GM04503 (cell line): ENCODE measurements at regions not wholly inside any gene's neighbourhood (a gene's known extent, or its start where the extent isn't known, plus 50 kb on each side); places are given as distances from the start of the nearest gene placed in this dataset.

Source experiments
- DNase-seq: peaks from one replicate; pipeline ENCODE4 v3.0.0-alpha.2; 2012; ENCODE audit warnings: low read depth

DNA sequence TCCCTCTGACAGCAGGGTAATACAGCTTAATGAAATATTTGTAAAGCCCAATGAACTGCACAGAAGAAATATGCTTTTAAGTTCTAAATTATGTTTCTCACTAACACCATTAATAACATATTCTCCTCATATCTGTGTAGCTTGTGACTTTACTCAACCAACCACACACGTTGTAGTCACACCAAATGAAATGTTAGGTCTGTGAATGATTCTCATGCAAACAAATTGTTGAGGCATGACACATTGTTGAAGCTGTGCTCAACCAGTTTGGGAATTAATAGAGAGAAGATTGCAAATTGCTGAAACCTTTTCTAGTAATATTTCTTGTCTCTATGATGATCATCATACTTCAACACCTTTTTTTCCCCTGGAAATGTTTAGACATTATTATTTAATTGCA is 645.9 kb downstream of the PCDH7 start:
- DNase-seq, result no peak

DNA sequence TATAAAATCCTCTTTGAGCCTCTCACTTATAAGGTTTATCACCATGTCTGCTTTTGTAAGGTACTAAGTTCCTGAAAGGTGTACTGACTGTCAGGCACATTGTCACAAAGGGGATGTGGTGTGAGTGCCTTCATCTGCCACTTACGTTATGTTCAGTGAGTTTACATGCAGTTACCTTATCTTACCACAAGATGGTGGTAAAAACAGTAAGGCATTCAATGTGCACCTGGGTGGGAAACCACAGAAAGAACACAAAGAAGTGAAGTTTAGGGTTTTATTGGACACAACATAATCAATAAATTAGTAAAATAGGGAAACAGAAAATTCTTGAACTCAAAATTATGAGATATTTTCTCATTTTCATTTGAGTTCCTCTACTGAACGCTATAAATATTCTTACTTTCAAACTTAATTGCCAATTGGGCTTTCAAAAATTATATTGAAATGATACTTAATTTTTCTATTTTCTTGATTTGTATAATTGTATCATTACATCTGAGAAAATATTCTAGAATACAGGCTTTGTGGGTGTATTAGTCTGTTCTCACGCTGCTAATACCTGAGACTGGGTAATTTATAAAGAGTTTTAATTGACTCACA is 650.8 kb downstream of the PCDH7 start:
- no peak for DNase-seq

DNA sequence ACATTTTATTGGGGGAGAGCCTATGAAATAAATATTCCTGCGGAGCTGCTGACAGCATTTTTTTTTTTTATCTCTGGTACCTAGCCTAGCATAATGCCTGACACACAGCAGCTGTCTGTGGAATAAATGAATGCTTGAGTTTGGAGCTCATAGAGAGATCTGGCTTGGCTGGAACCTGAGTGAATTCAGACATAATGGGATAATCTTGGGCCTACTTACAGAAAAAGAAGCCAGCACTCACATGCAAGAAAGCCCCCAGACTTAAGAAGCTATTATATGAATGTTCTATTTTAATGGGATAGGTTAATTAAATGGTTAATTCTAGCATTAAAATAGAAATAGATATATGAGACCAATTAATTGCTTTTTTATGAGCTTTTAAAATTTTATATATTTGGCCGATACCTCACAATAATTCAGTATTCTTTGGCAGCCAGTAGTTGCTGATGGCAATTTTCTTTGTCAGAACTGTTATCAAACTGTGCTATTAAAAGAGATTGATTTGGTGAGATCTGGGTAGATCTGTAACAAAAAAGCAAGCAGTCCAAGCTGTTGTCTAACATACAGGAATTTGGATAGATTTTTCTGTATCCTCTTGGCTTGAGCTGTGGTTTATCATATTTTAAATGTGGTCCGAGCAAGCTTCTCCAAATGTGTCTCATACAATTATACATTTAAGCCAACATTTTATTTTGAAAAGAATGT is 654.2 kb downstream of the PCDH7 start:
- no peak for DNase-seq

DNA sequence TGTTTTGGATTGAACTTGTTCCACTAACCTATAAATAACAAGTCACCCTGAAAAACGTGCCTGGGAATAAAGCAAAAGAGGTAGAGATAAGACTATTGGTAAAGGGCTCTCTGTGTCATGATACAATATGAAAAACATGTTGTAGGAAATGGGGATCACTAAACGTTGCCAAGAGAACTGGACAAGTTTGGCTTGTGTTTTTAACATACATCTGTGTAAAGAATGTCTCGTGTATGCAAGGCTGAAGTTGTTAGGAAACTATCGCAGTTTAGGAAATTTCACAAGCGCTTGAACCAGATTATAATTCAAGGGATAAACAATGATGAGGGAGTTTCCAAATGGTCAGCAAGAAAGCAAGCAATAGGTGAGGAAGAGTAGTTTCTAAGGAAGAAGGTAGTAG is 655.8 kb downstream of the PCDH7 start:
- DNase-seq, result no peak

DNA sequence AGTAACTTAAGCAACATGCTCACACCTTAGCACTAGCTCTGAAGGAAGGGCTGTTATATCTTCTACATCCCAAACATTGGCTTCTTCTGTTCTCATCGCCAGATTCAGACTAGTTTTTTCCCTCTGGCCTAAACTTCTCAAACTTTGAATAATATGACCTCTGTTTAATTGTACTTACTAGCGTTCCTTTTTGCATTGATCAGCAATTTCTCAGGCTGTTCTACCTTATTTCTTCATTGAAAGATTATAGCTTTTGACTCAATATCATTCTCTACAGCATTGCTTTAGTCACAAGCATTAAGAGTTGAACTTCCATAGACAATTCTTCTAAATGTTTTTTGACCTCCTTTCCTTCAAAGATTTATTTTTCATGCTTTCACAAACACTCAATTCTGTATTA is 659.2 kb downstream of the PCDH7 start:
- DNase-seq, result no peak

DNA sequence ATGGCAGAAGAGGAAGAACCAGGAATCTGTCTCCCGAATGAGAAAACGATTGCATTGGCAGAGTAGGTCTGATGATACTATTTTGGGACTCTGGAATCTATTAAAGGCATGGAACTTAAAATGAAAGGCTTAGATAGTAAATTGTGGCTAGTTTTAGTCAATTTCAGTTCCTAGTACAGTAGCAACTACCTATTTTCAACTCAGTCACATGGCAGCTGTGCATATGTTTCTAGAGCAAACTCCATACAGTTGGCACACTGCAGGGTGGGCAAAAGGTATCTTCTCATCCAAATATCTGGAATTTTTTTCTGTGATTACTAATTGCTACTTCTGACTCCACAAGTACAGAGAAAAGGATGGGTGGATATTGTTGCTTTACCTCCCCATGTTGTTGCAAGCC is 663.6 kb downstream of the PCDH7 start:
- no peak for DNase-seq

DNA sequence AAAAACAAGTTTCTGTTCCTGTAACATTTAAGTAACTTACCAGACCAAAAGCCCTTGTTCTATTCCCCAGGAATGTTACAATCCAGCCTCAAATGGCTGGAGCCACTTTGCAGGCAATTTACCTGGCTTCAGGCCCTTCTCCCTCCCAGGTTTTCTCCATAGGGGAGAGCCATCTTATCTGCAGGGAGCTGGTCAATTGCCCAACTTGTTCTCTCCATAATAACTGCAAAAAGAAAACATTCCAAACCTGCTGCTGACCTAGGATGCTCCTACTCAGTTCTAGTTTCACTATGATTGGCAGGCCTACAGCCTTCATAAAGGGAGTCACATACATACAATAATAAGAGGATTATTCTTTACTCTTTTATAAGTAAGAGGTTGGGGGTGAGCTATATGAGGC is 670.7 kb downstream of the PCDH7 start:
- no peak for DNase-seq

DNA sequence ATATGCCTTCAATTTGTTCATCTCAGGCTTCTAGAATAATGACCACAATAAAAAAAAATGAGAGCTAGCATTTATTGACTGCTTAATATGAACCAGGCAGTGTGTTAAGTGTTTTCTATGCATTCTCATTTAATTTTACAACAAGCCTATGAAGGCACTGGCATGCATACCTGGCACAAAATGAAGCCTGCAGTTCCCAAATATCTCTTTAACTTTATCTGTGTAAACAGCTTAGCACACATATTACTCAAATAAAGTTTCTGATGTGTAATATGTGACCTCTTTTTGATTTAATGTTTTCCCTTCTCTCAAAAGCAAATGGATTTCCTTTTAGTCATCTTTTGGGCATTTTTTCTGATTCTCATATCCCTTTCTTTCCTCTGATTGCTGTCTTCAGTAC is 671.8 kb downstream of the PCDH7 start:
- DNase-seq, result no peak

DNA sequence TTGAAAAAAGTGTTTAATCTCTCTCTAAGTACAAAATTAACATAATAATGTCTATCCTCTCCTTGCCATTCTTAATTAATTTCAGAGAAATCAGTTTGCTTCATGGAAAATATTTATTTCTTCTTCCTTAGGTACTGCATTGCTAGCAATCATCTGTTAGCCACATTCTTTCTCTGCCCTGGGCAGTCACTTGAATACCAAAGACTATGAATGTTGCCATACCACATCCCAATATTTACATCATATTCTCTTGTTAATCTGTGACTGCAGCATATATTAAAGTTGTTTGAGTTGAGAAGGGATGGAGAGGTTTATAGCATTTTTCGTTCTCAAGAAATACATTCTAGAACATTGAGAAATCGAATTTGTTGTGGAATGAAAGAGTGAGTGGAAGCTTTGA is 672.8 kb downstream of the PCDH7 start:
- DNase-seq, result no peak

DNA sequence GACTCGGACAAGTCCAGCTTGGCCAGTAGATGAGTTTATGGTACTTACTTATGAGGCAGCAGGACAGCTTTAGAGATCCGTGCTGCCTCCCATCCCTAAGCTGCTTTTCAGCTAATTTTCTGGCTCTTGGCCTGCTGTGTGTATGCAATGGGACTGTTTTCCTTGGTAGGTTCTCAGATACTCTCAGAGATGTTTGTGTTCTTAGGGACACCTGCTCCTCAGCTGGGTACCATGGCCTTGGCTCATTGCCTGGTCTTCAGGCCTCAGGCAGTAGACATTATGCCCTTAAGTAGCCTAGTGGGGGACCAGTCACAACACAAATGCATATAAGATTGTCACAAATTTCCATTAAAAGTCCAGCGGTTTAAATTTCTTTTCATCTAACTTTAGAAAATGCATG is 688.0 kb downstream of the PCDH7 start:
- no peak for DNase-seq

DNA sequence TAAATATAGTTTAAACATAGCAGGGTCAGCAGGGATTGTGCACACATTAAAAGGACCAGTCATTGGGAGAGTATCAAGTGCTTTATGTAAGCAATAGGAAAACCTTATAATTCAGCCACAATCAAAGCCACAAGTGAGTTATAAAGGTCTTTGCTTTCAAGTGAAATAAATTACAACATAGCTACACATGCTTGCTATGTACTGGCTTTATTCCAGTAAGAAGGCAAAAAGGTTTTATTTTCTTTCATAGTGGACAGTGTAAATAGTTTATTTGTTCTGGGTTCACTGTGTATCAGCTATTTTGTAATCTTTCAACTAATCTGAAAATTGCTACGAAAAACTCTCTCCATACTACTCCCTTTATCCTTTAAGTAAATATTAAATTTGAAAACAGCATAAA is 691.4 kb downstream of the PCDH7 start:
- no peak for DNase-seq

DNA sequence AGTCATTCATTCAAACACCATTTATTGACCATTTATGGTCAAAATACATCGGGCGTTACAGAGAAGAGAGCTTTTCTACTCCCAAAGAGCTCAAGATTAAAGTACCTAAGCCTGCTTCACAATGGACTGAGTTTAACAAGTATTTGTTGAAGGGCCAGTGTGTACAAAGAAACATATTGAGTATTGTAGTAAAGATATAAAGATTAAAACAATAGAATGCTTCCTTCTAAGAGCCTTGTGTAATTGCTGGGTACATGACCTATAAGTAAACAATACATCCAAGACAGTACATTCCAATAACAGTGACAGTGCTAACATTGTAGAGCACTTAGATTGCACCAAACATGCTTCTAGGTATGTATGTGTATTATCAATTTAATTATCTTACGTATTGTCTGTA is 695.5 kb downstream of the PCDH7 start:
- no peak for DNase-seq

DNA sequence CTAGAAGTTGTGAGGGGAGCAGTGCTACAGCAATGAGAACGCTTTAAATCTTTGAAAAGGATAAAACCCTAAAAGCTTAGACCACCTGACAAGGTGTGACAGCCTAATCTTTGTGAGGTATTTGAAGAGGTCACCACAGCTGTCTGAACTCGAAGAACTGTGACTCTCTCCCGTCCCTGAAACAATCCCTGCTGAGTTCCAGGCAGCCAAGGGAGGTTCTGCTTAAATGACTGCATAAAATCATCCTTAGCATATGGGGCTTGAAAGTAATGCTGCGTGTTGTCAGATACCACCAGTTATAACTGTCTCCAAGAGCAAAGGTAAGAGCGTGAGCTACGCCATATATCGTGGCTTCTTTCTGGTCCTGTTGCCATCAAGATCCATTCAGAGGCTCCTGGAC is 696.3 kb downstream of the PCDH7 start:
- no peak for DNase-seq

DNA sequence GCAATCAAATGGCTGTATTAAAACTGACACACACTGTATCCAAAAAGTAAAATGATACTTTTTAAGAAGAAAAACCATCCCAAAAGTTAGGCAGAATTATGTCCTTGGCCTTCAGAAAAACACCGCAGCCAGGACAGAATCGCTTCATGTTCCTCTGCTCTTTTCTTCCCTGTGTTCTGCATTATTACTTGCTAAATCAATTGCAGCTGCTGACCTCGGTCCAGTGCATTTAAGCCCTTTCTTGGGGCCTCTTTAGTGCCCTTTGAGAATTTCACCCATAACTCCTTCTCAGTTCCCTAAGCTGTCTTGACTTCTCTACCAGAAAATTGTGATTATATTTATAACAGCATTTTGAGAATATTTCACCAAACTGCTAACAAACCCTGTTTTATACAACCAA is 696.9 kb downstream of the PCDH7 start:
- no peak for DNase-seq

DNA sequence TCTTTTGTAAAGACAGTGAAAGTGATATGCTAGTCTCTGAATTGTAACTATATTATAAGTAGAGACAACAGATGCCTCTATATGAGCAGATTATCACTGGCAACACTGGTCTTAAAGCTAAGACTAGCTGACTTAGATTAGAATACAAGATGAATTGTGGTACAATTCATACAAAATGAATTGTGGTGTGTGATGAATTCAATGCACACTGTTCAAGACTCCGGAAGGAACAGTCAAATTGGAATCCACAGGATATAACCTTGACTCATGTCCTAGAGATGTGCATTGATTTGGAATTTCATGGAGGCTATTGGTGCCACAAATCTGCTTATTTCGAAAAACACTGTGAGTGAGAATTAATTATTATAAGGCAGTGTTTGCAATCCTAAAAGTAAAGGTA is 701.8 kb downstream of the PCDH7 start:
- DNase-seq, result no peak

DNA sequence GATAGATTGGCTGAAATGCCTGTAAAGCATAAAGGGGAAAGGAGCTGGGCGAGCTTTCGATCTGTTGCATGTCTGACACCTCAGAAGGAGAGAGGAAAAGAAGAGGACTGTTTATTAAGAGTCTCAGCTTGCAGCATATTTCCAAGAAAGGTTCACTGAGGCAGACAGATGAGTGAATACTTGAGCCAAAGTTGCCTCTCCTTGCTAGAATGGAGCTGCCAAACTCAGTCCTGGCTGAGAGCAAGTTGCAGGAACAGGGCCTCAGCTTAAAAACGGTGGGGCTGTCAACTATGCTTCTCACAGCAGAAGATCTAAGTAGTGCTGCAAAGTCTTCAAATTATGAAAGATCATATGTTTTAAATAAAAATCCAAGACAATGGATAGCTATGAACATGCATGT is 707.5 kb downstream of the PCDH7 start:
- no peak for DNase-seq

DNA sequence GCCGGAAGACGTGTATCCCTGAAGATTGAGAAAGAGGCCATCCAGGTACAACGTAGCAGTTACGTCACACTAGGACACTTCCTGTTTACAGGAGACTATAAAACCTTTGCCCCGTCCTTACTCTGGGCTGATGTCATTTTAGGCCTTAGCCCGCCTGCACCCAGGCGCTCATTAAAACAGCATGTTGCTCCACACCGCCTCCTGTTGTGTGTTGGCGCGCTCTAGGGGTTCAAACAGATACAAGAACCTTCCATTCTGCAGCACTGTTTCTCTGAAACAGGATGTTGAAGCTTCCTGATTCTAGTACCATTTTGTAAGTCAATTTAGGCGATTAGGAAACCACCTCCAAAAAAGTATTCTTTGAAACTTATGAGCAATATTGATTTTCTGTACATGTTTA is 722.1 kb downstream of the PCDH7 start:
- no peak for DNase-seq

DNA sequence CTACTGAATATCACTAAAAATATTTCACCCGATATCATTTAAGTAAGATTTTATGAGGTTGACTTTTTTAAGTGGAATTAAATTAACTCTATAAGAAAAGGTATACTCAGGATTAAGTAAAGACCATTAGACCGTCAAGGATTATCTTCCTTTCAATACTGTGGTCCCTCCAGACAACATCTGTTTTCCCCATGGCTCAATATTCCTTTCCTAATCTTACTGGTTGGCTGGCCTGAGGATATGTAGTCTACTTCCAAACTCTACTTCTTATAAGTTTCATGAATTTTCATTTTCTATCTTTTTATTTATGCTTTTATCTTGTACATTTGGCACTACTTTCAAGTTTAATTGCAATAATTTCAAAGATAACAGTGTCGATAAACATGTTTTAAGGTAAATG is 725.4 kb downstream of the PCDH7 start:
- DNase-seq, result no peak

DNA sequence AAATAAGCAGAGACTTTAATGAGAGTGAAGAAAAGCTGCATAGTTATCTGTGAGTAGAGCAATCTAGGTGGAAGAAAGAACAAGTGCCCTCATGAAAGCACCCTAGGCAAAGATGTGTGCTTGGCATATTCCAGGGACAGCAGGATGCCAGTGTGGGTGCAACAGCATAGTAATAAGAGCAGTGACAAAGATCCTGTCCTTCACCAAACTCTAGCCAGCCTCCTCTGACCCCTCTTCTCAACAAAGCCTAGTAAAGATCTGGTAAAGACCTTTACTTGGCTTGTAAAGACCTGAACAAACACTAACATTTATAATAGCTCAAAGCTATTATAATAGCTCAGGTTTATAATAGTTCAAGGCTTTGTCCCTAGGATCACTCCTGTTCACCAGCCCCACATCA is 735.4 kb downstream of the PCDH7 start:
- DNase-seq, result no peak

DNA sequence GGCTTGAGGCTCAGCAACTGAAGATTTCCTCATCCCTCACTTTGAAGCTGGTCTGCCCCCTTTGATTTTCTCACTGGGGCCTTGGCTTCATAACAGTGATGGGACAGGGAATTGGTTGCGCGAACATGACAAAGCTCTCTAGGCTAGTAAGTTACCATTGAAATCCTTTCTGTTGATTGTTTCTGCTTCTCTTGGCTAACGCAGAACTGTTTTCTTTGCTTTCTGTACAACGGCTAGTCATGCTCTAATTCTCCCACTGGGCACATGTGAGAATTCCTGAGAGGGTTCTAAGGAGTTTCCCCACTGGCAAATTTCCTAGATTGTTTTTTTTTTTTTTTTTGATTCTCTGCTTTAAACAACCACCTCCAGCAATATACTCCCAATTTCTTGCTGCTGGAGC is 738.6 kb downstream of the PCDH7 start:
- DNase-seq, result no peak

DNA sequence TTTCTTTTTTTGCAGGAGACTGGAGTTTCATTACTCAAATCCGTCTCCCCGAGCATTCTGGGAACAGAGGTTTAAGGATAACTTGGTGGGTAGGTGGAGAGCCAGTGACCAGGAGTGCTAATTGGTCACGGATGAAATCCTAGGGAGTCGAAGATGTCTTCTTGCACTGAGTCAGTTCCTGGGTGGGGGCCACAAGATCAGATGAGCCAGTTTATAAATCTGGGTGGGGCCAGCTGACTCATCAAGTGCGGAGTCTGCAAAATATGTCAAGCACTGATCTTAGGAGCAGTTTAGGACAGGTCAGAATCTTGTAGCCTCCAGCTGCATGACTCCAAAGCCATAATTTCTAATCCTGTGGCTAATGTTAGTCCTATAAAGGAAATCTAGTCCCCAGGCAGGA is 741.3 kb downstream of the PCDH7 start:
- no peak for DNase-seq

DNA sequence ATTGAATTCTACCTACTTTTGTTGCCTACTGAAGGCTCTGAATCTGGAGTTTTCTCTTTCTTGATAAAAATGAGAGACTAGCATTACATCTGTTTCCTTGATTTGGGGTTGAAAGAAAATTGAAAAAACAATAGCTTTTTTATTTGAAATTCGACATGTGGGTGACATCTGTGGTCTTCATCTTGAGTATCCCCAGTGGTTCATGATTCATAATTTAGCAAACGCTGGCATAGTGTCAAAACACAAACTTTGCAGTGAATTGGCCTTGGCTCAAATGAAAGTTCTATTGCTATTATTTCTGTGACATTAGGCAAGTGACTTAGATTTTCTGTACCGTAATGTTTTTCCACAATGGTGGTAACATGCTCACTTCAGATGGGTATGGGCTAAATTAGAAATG is 747.6 kb downstream of the PCDH7 start:
- DNase-seq, result no peak

DNA sequence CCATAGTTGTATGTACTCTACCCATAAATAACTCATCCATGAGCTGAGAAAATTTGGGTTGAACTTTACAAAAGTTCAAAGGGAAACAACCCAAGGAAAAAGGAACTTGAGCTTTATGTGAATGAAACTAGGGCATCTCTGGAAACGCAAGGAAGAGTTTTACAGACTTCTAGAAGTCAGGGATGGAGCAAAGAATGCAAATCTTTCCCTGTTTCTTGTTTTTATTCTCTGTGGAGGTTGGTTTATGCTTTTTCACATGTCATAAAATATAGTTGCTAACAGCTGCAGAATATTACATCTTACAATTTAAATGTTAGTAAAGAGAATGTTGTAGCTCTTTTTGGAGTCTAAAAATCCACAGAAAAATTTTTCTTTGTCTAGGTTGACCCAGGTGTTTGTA is 754.1 kb downstream of the PCDH7 start:
- no peak for DNase-seq

DNA sequence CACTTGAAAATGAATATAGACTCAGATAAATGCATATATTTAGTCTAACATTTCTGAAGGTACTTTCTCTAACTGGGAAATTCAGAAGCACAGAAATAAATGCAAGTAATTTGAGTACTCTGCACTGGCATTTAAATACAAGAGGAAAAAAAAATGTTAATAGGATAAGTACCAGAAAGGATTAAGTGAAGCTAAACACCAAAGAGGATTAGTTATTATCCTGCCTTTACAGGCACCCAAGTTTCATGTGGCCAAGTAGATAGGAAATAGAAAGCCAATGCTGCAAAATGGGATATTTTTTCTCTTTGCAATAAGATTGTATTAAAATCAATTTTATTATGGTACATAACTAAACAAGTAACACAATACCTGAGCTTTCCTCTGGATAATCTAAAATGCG is 762.5 kb downstream of the PCDH7 start:
- no peak for DNase-seq
